HCT116 (cell line): ENCODE measurements at regions not wholly inside any gene's neighbourhood (a gene's known extent, or its start where the extent isn't known, plus 50 kb on each side); places are given as distances from the start of the nearest gene placed in this dataset.

Experiments
- ATAC-seq: fragments of 200-7000 bp; cut with Tn5 transposase; 2 replicates; pipeline ENCODE4 v1.9.1; 2020; ENCODE audit warnings: mild to moderate bottlenecking, moderate library complexity
- BruUV-seq: library from RNA; stranded (reverse); fragments of 400-500 nt; replicated peaks from 2 replicates; lab custom pipeline; 2021; lab: Mats Ljungman, UMichigan
- CTCF ChIA-PET: fragments of 300-600 bp; sonication (Branson Sonifier 250); formaldehyde crosslinking; loops from one replicate; lab custom pipeline; 2021; ENCODE audit warnings: antibody characterized with exemption; lab: Charles Lee
- POLR2A ChIA-PET: fragments of 300-600, 350-600 bp; sonication (Branson Sonifier 250); formaldehyde crosslinking; loops from one replicate; lab custom pipeline; 2021; ENCODE audit warnings: antibody characterized with exemption; lab: Charles Lee
- RAD21 ChIA-PET, 2 experiments: fragments of 300-600 bp; sonication (Branson Sonifier 250); formaldehyde crosslinking; loops; one replicate each; lab custom pipeline; 2023; ENCODE audit warnings: low total read pairs in 2 of 2; ENCODE audit not compliant: uncharacterized antibody in 2 of 2, unreplicated experiment in 2 of 2, low non-redundant PET in 1 of 2; lab: Charles Lee
- DNase-seq: peaks from one replicate; pipeline ENCODE4 v3.0.0-alpha.2; 2010; ENCODE audit warnings: low read depth, low spot score
- H2AFZ ChIP-seq: fragments of 200-600 bp; shearing (Covaris generic), sonication (generic); 2 replicates; pipeline ENCODE4 v1.6.1; 2017; ENCODE audit warnings: low read depth, mixed run types, mixed read lengths, antibody characterized with exemption, low read length; ENCODE audit not compliant: poor library complexity, severe bottlenecking
- H3K27ac ChIP-seq: 2 replicates; pipeline ENCODE4 v1.5.1; 2012; ENCODE audit warnings: low read depth, low read length
- H3K27me3 ChIP-seq: fragments of 200-600 bp; sonication (generic); 2 replicates; pipeline ENCODE4 v1.6.1; 2016; ENCODE audit warnings: mixed run types, low read length, mixed read lengths; ENCODE audit not compliant: insufficient read depth
- H3K36me3 ChIP-seq, 2 experiments: fragments of 200-500 bp in 1 of 2; fragments of 200-600 bp in 1 of 2; sonication (Bioruptor generic) in 1 of 2; sonication (generic) in 1 of 2; 2 replicates each; pipeline versions ENCODE4 v1.5.1 to v1.6.1; 2014 to 2016; ENCODE audit warnings: low read length in 2 of 2, inconsistent platforms in 1 of 2, mixed read lengths in 1 of 2, mixed run types in 1 of 2; ENCODE audit not compliant: insufficient read depth in 2 of 2, control insufficient read depth in 1 of 2
- H3K4me1 ChIP-seq, 2 experiments: fragments of 200-600 bp in 1 of 2; sonication (generic) in 1 of 2; 2 replicates each; pipeline versions ENCODE4 v1.5.1 to v1.6.1; 2012 to 2017; ENCODE audit warnings: low read length in 2 of 2, inconsistent platforms in 1 of 2, mild to moderate bottlenecking in 1 of 2, mixed read lengths in 1 of 2, mixed run types in 1 of 2, moderate library complexity in 1 of 2; ENCODE audit not compliant: insufficient read depth in 2 of 2, control insufficient read depth in 1 of 2
- H3K4me2 ChIP-seq: fragments of 200-600 bp; sonication (generic); 2 replicates; pipeline ENCODE4 v1.6.1; 2017; ENCODE audit warnings: mixed run types, low read length, mixed read lengths
- H3K4me3 ChIP-seq, 2 experiments: fragments of 200-600 bp in 1 of 2; sonication (generic) in 1 of 2; replicated peaks in 1 of 2; 2 replicates each; pipeline ENCODE4 v1.5.1; 2011 to 2016; ENCODE audit warnings: low read length in 2 of 2, control low read depth in 1 of 2, low read depth in 1 of 2, mild to moderate bottlenecking in 1 of 2, mixed read lengths in 1 of 2, mixed run types in 1 of 2
- H3K79me2 ChIP-seq: fragments of 200-600 bp; sonication (generic); 2 replicates; pipeline ENCODE4 v1.6.1; 2017; ENCODE audit warnings: mild to moderate bottlenecking, mixed run types, low read length, moderate library complexity, mixed read lengths; ENCODE audit not compliant: insufficient read depth
- H3K9ac ChIP-seq: fragments of 200-600 bp; sonication (generic); 2 replicates; pipeline ENCODE4 v1.6.1; 2016; ENCODE audit warnings: low read length, mixed read lengths
- H3K9me2 ChIP-seq: fragments of 200-600 bp; sonication (generic), shearing (Covaris generic); 2 replicates; pipeline ENCODE4 v1.6.1; 2017; ENCODE audit warnings: mixed run types, mild to moderate bottlenecking, moderate library complexity; ENCODE audit not compliant: insufficient read depth
- H3K9me3 ChIP-seq, 2 experiments: fragments of 200-500 bp in 1 of 2; fragments of 200-600 bp in 1 of 2; sonication (Bioruptor generic) in 1 of 2; sonication (generic) in 1 of 2; 2 replicates each; pipeline ENCODE4 v1.6.1; 2014 to 2017; ENCODE audit warnings: low read length in 2 of 2, mixed read lengths in 2 of 2, inconsistent platforms in 1 of 2, low read depth in 1 of 2, mild to moderate bottlenecking in 1 of 2, mixed run types in 1 of 2, moderate library complexity in 1 of 2; ENCODE audit not compliant: control insufficient read depth in 1 of 2, insufficient read depth in 1 of 2
- H4K20me1 ChIP-seq: fragments of 200-600 bp; sonication (generic), shearing (Covaris generic); 2 replicates; pipeline ENCODE4 v1.6.1; 2017; ENCODE audit warnings: mixed run types, mild to moderate bottlenecking, moderate library complexity; ENCODE audit not compliant: insufficient read depth
- ATF3 ChIP-seq: IDR thresholded peaks from 2 replicates; pipeline ENCODE4 v1.6.1; 2012
- CBX3 ChIP-seq: IDR thresholded peaks from 2 replicates; pipeline ENCODE4 v1.6.1; 2012; ENCODE audit warnings: low read depth
- CEBPB ChIP-seq: IDR thresholded peaks from 2 replicates; pipeline ENCODE4 v1.6.1; 2012; ENCODE audit warnings: low read depth
- EGR1 ChIP-seq: IDR thresholded peaks from 2 replicates; pipeline ENCODE4 v1.6.1; 2012; ENCODE audit warnings: low read depth
- ELF1 ChIP-seq: IDR thresholded peaks from 2 replicates; pipeline ENCODE4 v1.6.1; 2012; ENCODE audit warnings: low read depth, borderline replicate concordance
- EZH2 ChIP-seq: fragments of 200-600 bp; sonication (generic); IDR thresholded peaks from 2 replicates; pipeline ENCODE4 v1.6.1; 2017; ENCODE audit warnings: antibody characterized with exemption, mixed run types
- FOSL1 ChIP-seq: IDR thresholded peaks from 2 replicates; pipeline ENCODE4 v1.6.1; 2012; ENCODE audit warnings: low read depth
- JUND ChIP-seq: IDR thresholded peaks from 2 replicates; pipeline ENCODE4 v1.6.1; 2012
- POLR2AphosphoS5 ChIP-seq: IDR thresholded peaks from 2 replicates; pipeline ENCODE4 v1.6.1; 2011; ENCODE audit warnings: mild to moderate bottlenecking, low read depth, low read length, moderate library complexity
- SIN3A ChIP-seq: IDR thresholded peaks from 2 replicates; pipeline ENCODE4 v1.6.1; 2012; ENCODE audit warnings: low read depth
- SRF ChIP-seq: IDR thresholded peaks from 2 replicates; pipeline ENCODE4 v1.6.1; 2012; ENCODE audit warnings: low read depth
- TCF7L2 ChIP-seq: IDR thresholded peaks from 2 replicates; pipeline ENCODE4 v1.7.0; 2011; ENCODE audit warnings: borderline replicate concordance, inconsistent platforms; ENCODE audit not compliant: insufficient read depth, insufficient read length; ENCODE audit errors: extremely low read depth
- YY1 ChIP-seq: IDR thresholded peaks from 2 replicates; pipeline ENCODE4 v1.6.1; 2011; ENCODE audit warnings: low read length, low read depth, moderate library complexity, mild to moderate bottlenecking; ENCODE audit not compliant: insufficient replicate concordance; ENCODE audit errors: extremely low read depth
- ZBTB33 ChIP-seq: IDR thresholded peaks from 2 replicates; pipeline ENCODE4 v1.6.1; 2011; ENCODE audit warnings: mild to moderate bottlenecking, low read length, moderate library complexity; ENCODE audit not compliant: insufficient replicate concordance; ENCODE audit errors: extremely low read depth
- ZFX ChIP-seq: fragments of 450-650 bp; IDR thresholded peaks from 2 replicates; pipeline ENCODE4 v1.6.1; 2017
- intact Hi-C: fragments of 100-400 bp; cut with micrococcal nuclease; formaldehyde crosslinking; loops from 2 replicates; pipeline ENCODE4 v1.10.0; 2022
- TF ChIP-seq, protein P1 (sequence below): IDR thresholded peaks from 2 replicates; pipeline ENCODE4 v1.6.1; 2012; ENCODE audit warnings: low read depth
- TF ChIP-seq, protein P2 (sequence below): IDR thresholded peaks from 2 replicates; pipeline ENCODE4 v1.6.1; 2012

- ChIA-PET CTCF (interaction anchor here (1.1 kb wide), 1 partner anchor 9 kb away, joined by 3 read pairs; no protein-coding TSS in a partner anchor), RAD21 (no interaction called here)
- H4K20me1 ChIP-seq: no peaks in the 10 kb centered on the region
Measured at GRCh38 chr3:24765399-24765798, 270.7 kb upstream of the THRB start.

DNA sequence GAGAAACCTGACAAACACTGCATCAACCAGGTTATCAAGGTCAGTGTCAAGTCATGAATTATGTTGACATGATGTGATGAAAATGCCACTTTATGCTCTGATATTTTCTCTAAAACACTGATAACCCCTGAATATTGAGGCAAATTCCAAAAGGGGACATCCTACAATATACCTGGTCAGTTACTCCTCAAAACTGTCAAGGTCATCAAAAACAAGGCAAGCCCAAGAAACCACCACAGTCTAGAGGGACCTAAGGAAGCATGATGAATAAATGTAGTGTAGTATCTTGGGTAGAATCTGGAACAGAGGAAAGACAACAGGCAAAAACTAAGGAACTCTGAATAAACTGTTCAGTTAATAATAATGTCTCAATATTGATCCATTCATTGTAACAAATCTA is 275.3 kb upstream of the THRB start:
- H3K79me2 ChIP-seq: no peaks in the 10 kb centered on the region
- ChIA-PET POLR2A (no interaction called here), CTCF (no interaction called here), RAD21 (no interaction called here)
- H3K4me3 ChIP-seq: no peak overlapping the region
- H3K27me3 ChIP-seq: peaks cover 6% of the 10 kb centered on the region
- no peaks in the 10 kb centered on the region for H3K9me2 ChIP-seq
- no peak overlapping the region for H3K9ac ChIP-seq
- no peaks in the 10 kb centered on the region for H4K20me1 ChIP-seq
- no peaks in the 10 kb centered on the region for H3K4me1 ChIP-seq
- ATAC-seq: no peak
- no peaks in the 10 kb centered on the region for H3K9me3 ChIP-seq
- no peak for DNase-seq
- no TSS peak for BruUV-seq
- intact Hi-C loops: no loop called here
- H3K27ac ChIP-seq: no peak overlapping the region
- H3K4me2 ChIP-seq: no peak overlapping the region
- no peak overlapping the region for H2AFZ ChIP-seq
- H3K36me3 ChIP-seq: no peaks in the 10 kb centered on the region
- TF ChIP-seq ATF3 (no peak), YY1 (no peak), ELF1 (no peak), EGR1 (no peak), JUND (no peak), CEBPB (no peak), EZH2 (no peak), ZFX (no peak)
- TF ChIP-seq, protein P1, sequence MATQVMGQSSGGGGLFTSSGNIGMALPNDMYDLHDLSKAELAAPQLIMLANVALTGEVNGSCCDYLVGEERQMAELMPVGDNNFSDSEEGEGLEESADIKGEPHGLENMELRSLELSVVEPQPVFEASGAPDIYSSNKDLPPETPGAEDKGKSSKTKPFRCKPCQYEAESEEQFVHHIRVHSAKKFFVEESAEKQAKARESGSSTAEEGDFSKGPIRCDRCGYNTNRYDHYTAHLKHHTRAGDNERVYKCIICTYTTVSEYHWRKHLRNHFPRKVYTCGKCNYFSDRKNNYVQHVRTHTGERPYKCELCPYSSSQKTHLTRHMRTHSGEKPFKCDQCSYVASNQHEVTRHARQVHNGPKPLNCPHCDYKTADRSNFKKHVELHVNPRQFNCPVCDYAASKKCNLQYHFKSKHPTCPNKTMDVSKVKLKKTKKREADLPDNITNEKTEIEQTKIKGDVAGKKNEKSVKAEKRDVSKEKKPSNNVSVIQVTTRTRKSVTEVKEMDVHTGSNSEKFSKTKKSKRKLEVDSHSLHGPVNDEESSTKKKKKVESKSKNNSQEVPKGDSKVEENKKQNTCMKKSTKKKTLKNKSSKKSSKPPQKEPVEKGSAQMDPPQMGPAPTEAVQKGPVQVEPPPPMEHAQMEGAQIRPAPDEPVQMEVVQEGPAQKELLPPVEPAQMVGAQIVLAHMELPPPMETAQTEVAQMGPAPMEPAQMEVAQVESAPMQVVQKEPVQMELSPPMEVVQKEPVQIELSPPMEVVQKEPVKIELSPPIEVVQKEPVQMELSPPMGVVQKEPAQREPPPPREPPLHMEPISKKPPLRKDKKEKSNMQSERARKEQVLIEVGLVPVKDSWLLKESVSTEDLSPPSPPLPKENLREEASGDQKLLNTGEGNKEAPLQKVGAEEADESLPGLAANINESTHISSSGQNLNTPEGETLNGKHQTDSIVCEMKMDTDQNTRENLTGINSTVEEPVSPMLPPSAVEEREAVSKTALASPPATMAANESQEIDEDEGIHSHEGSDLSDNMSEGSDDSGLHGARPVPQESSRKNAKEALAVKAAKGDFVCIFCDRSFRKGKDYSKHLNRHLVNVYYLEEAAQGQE: no peak
- TF ChIP-seq, protein P2, sequence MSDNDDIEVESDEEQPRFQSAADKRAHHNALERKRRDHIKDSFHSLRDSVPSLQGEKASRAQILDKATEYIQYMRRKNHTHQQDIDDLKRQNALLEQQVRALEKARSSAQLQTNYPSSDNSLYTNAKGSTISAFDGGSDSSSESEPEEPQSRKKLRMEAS: no peak

More at GRCh38 chr3:24765399-24765798, 270.7 kb upstream of the THRB start:
- Histone ChIP-seq H3K36me3 (no peaks in the 10 kb centered on the region), H3K79me2 (no peaks in the 10 kb centered on the region), H3K4me3 (no peak overlapping the region), H3K27me3 (peaks cover 24% of the 10 kb centered on the region), H2AFZ (no peak overlapping the region), H3K4me2 (no peak overlapping the region), H3K9ac (no peak overlapping the region), H3K9me2 (no peaks in the 10 kb centered on the region), H3K4me1 (no peaks in the 10 kb centered on the region), H3K27ac (no peak overlapping the region), H3K9me3 (no peaks in the 10 kb centered on the region)
- POLR2A ChIA-PET: no interaction called here
- no peak for DNase-seq
- TF ChIP-seq CEBPB: no peak
- TF ChIP-seq POLR2AphosphoS5: no peak
- TF ChIP-seq ZBTB33: no peak
- no peak for TF ChIP-seq TCF7L2
- TF ChIP-seq JUND: no peak
- no peak for TF ChIP-seq SRF
- TF ChIP-seq CBX3: no peak
- TF ChIP-seq SIN3A: no peak
- no peak for TF ChIP-seq FOSL1
- intact Hi-C loops: no loop called here
- ATAC-seq: no peak
- BruUV-seq: no TSS peak
